DND-41 (cell line): ENCODE measurements at regions not wholly inside any gene's neighbourhood (a gene's known extent, or its start where the extent isn't known, plus 50 kb on each side); places are given as distances from the start of the nearest gene placed in this dataset.

ENCODE experiments used
- CTCF ChIP-seq: IDR thresholded peaks from 2 replicates; pipeline ENCODE4 v1.5.1; 2012; ENCODE audit warnings: borderline replicate concordance, low read length, moderate library complexity, mild to moderate bottlenecking; ENCODE audit not compliant: poor library complexity, severe bottlenecking; ENCODE audit errors: extremely low read depth
- EZH2 ChIP-seq: IDR thresholded peaks from 3 replicates; pipeline ENCODE4 v1.6.1; 2012; ENCODE audit warnings: borderline replicate concordance, low read depth, mild to moderate bottlenecking, moderate library complexity, low read length, inconsistent platforms; ENCODE audit not compliant: severe bottlenecking

- no peak for TF ChIP-seq CTCF
- TF ChIP-seq EZH2: no peak
Measured at GRCh38 chr13:29676941-29677452, 81.5 kb upstream of the SLC7A1 start.
